HEK293T (cell line): ENCODE measurements at regions not wholly inside any gene's neighbourhood (a gene's known extent, or its start where the extent isn't known, plus 50 kb on each side); places are given as distances from the start of the nearest gene placed in this dataset.

Experiments used
- BHLHE40 ChIP-seq: fragments of 450-650 bp; IDR thresholded peaks from 2 replicates; pipeline ENCODE4 v1.6.1; 2016; ENCODE audit warnings: mild to moderate bottlenecking, moderate library complexity, borderline replicate concordance
- ELF4 ChIP-seq: fragments of 450-650 bp; IDR thresholded peaks from 2 replicates; pipeline ENCODE4 v1.6.1; 2017; ENCODE audit warnings: antibody characterized with exemption
- FOXA1 ChIP-seq: fragments of 450-650 bp; IDR thresholded peaks from 2 replicates; pipeline ENCODE4 v1.6.1; 2016; ENCODE audit warnings: mild to moderate bottlenecking
- FOXK2 ChIP-seq: fragments of 450-650 bp; IDR thresholded peaks from 2 replicates; pipeline ENCODE4 v1.6.1; 2016; ENCODE audit warnings: mild to moderate bottlenecking
- FOXM1 ChIP-seq: fragments of 450-650 bp; IDR thresholded peaks from 2 replicates; pipeline ENCODE4 v1.6.1; 2017; ENCODE audit warnings: mild to moderate bottlenecking, borderline replicate concordance
- PKNOX1 ChIP-seq: fragments of 450-650 bp; IDR thresholded peaks from 2 replicates; pipeline ENCODE4 v1.6.1; 2016
- SP1 ChIP-seq: fragments of 450-650 bp; IDR thresholded peaks from 2 replicates; pipeline ENCODE4 v1.6.1; 2017
- SUZ12 ChIP-seq: fragments of 450-650 bp; IDR thresholded peaks from 2 replicates; pipeline ENCODE4 v1.6.1; 2016; ENCODE audit warnings: mild to moderate bottlenecking
- TARDBP ChIP-seq: fragments of 450-650 bp; IDR thresholded peaks from 2 replicates; pipeline ENCODE4 v1.6.1; 2016
- ZNF384 ChIP-seq: fragments of 450-650 bp; IDR thresholded peaks from 2 replicates; pipeline ENCODE4 v1.6.1; 2016

DNA sequence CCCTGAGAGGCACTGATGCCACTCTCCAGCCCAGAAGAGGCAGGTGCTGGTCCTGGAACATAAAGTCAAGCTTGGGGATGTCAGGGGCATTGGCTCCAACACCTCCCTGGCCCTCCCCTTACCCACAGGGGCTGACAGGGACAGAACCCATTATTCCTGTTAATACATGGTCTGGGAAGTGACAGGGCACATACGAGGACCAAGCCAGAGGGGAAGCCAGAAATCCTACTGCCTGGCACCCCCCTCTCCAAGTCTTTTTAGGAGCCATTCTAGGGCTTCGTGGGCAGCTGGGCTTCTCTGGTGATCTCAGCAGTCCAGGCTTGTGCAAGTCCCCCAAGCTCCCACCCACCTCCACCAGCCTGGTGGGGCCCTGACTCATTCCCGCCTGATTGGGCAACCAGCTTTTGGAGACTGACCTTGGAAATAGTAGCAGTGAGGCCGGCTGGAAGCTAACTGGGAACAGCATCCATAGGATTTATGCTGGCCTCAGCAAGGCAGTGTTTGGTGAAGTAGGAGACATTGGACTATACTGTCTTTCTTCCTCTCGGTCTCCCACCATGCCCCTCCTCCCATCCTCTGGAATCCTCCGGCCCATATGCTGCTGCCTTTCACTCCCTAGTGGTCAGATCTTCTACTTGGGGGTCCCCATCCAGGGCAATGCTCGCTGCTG lies 86.4 kb upstream of the HK2 start:
- TF ChIP-seq FOXM1 = no peak
- no peak for TF ChIP-seq SP1
- no peak for TF ChIP-seq BHLHE40
- TF ChIP-seq PKNOX1 = no peak
- TF ChIP-seq SUZ12 = no peak
- TF ChIP-seq FOXA1 = no peak
- TF ChIP-seq ELF4 = no peak
- no peak for TF ChIP-seq FOXK2
- TF ChIP-seq TARDBP = no peak
- no peak for TF ChIP-seq ZNF384
